Gastroesophageal sphincter (tissue), 4 donors: ENCODE measurements at regions not wholly inside any gene's neighbourhood (a gene's known extent, or its start where the extent isn't known, plus 50 kb on each side); places are given as distances from the start of the nearest gene placed in this dataset.

ENCODE experiments used
- ATAC-seq: fragments of 150-250 bp; one replicate; pipeline ENCODE4 v1.9.1; 2016; ENCODE audit warnings: mild to moderate bottlenecking, moderate library complexity
- H3K27ac ChIP-seq, 4 donors: fragments of 200-600 bp; sonication (generic) in 3 of 4; 1 replicate in 3 of 4; 2 replicates in 1 of 4; pipeline ENCODE4 v1.5.1; 2016 to 2019
- H3K27me3 ChIP-seq: fragments of 200-600 bp; sonication (generic); one replicate; pipeline ENCODE4 v1.5.1; 2019
- H3K36me3 ChIP-seq, 2 donors: fragments of 200-600 bp; sonication (generic); one replicate each; pipeline ENCODE4 v1.5.1; 2019; ENCODE audit warnings: control low read depth in 1 of 2
- H3K4me1 ChIP-seq, 3 donors: fragments of 200-600 bp; sonication (generic); 1 replicate in 2 of 3; 2 replicates in 1 of 3; pipeline ENCODE4 v1.5.1; 2016 to 2019; ENCODE audit warnings: control low read depth in 2 of 3
- H3K4me3 ChIP-seq, 2 donors: fragments of 200-600 bp; sonication (generic); one replicate each; pipeline ENCODE4 v1.5.1; 2019; ENCODE audit warnings: mild to moderate bottlenecking in 1 of 2, moderate library complexity in 1 of 2
- H3K9me3 ChIP-seq, 3 donors: fragments of 200-600 bp; sonication (generic); one replicate each; pipeline ENCODE4 v1.5.1; 2017 to 2019; ENCODE audit warnings: control low read depth in 2 of 3
- EP300 ChIP-seq: sonication (generic); formaldehyde crosslinking; IDR thresholded peaks from one replicate; pipeline ENCODE4 v1.6.1; 2017; ENCODE audit warnings: antibody characterized with exemption, mild to moderate bottlenecking
- POLR2A ChIP-seq, 2 donors: fragments of 450-650 bp; IDR thresholded peaks; one replicate each; pipeline ENCODE4 v1.6.1; 2017; ENCODE audit warnings: antibody characterized with exemption in 2 of 2, mild to moderate bottlenecking in 2 of 2, moderate library complexity in 1 of 2
- POLR2AphosphoS5 ChIP-seq: sonication (generic); formaldehyde crosslinking; IDR thresholded peaks from one replicate; pipeline ENCODE4 v1.6.1; 2017; ENCODE audit warnings: antibody characterized with exemption
- WGBS, 2 donors: methylation state at CpG; one replicate each; pipeline ENCODE4 v1.1.5; 2018; ENCODE audit warnings: low coverage in 1 of 2; 5-methylcytosine and 5-hydroxymethylcytosine counted together
- TF ChIP-seq, protein P1 (sequence below), 4 experiments: fragments of 200-600 bp in 2 of 4; fragments of 450-650 bp in 2 of 4; sonication (generic) in 1 of 4; IDR thresholded peaks; one replicate each; pipeline ENCODE4 v1.5.1; 2017 to 2019; ENCODE audit warnings: antibody characterized with exemption in 4 of 4, mild to moderate bottlenecking in 2 of 4, moderate library complexity in 2 of 4

GRCh38 chr22:47724030-47724429 lies 961.6 kb downstream of the TBC1D22A start:
- 36 to 60% methylated on average over 2 to 5 of the region's 5 CpGs for WGBS, 2 donors
- TF ChIP-seq POLR2A (IDR thresholded peaks at IDR 0.05) (no peak), EP300 (no peak), POLR2AphosphoS5 (no peak)
- TF ChIP-seq, protein P1, sequence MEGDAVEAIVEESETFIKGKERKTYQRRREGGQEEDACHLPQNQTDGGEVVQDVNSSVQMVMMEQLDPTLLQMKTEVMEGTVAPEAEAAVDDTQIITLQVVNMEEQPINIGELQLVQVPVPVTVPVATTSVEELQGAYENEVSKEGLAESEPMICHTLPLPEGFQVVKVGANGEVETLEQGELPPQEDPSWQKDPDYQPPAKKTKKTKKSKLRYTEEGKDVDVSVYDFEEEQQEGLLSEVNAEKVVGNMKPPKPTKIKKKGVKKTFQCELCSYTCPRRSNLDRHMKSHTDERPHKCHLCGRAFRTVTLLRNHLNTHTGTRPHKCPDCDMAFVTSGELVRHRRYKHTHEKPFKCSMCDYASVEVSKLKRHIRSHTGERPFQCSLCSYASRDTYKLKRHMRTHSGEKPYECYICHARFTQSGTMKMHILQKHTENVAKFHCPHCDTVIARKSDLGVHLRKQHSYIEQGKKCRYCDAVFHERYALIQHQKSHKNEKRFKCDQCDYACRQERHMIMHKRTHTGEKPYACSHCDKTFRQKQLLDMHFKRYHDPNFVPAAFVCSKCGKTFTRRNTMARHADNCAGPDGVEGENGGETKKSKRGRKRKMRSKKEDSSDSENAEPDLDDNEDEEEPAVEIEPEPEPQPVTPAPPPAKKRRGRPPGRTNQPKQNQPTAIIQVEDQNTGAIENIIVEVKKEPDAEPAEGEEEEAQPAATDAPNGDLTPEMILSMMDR (IDR thresholded peaks at IDR 0.05): no peak
- Histone ChIP-seq H3K27ac (no peak overlapping the region), H3K27me3 (peaks cover 46% of the 10 kb centered on the region), H3K4me1 (no peaks in the 10 kb centered on the region), H3K4me3 (no peak overlapping the region), H3K9me3 (no peaks in the 10 kb centered on the region), H3K36me3 (no peaks in the 10 kb centered on the region)
- ATAC-seq: no peak

DNA sequence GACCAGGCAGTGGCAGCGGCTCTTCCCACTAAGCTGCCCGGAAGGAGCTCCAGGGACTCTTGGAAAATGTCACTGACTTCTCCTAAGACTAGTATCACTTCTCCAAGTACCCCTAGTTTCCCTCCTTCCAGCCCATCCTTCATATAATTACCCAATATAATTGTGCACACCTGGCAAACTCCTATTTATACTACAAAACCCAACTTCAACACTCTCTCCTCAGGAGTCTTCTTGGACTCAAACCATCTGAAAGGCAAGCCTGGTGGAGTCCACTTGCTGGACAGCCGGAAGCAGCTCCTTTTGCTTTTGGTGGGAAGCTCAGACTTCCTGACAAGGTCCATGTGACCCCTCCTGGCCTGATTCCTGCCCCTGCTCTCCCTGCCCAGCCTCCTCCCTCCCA lies 955.9 kb downstream of the TBC1D22A start:
- WGBS, 2 donors: 59 to 86% methylated on average over 1 to 3 of the region's 3 CpGs

GRCh38 chr22:47716890-47717615 lies 954.6 kb downstream of the TBC1D22A start:
- Histone ChIP-seq H3K27ac (no peak overlapping the region), H3K9me3 (no peaks in the 10 kb centered on the region), H3K4me1 (no peaks in the 10 kb centered on the region), H3K36me3 (no peaks in the 10 kb centered on the region), H3K4me3 (no peak overlapping the region), H3K27me3 (peaks cover 82% of the 10 kb centered on the region)
- WGBS, 2 donors: 66% methylated on average over 4 of the region's 16 CpGs; no CpG with 5 or more reads in 1 of the 2 donors
- no peak for ATAC-seq
- TF ChIP-seq POLR2A (IDR thresholded peaks at IDR 0.05) (no peak), EP300 (no peak), POLR2AphosphoS5 (no peak)
- TF ChIP-seq, protein P1 (IDR thresholded peaks at IDR 0.05): no peak

More for the DNA sequence above, 955.9 kb downstream of the TBC1D22A start:
- ATAC-seq: no peak
- Histone ChIP-seq H3K27me3 (peaks cover 82% of the 10 kb centered on the region), H3K36me3 (no peaks in the 10 kb centered on the region), H3K27ac (no peak overlapping the region), H3K4me1 (no peaks in the 10 kb centered on the region), H3K4me3 (no peak overlapping the region), H3K9me3 (no peaks in the 10 kb centered on the region)
- TF ChIP-seq, protein P1 (IDR thresholded peaks at IDR 0.05): no peak
- TF ChIP-seq POLR2A (IDR thresholded peaks at IDR 0.05): no peak
- TF ChIP-seq POLR2AphosphoS5: no peak
- TF ChIP-seq EP300: no peak

GRCh38 chr22:47715866-47716578 lies 953.6 kb downstream of the TBC1D22A start:
- Histone ChIP-seq H3K9me3 (no peaks in the 10 kb centered on the region), H3K4me3 (no peak overlapping the region), H3K4me1 (no peaks in the 10 kb centered on the region), H3K36me3 (no peaks in the 10 kb centered on the region), H3K27ac (no peak overlapping the region), H3K27me3 (peaks cover 82% of the 10 kb centered on the region)
- TF ChIP-seq POLR2AphosphoS5 (no peak), POLR2A (IDR thresholded peaks at IDR 0.05) (no peak), EP300 (no peak)
- TF ChIP-seq, protein P1 (IDR thresholded peaks at IDR 0.05): no peak
- no peak for ATAC-seq
- 87 to 100% methylated on average over 2 to 5 of the region's 18 CpGs for WGBS, 2 donors
